Activated CD8-positive, alpha-beta T cell treated with anti-CD3 and anti-CD28 coated beads, Interleukin-2, amount 10 ng/mL, durations not matched to agents 7 days and 5 days (primary cell): ENCODE measurements at regions not wholly inside any gene's neighbourhood (a gene's known extent, or its start where the extent isn't known, plus 50 kb on each side); places are given as distances from the start of the nearest gene placed in this dataset.

Source experiments
- ATAC-seq: fragments of 150-1000 bp; cut with Tn5 transposase; one replicate; pipeline ENCODE4 v1.10.0; 2021; ENCODE audit warnings: moderate library complexity
- CTCF ChIA-PET: fragments of 350-600 bp; sonication (Branson Sonifier 250); formaldehyde crosslinking; loops from one replicate; lab custom pipeline; 2021; ENCODE audit warnings: antibody characterized with exemption; lab: Charles Lee
- POLR2A ChIA-PET: fragments of 350-600 bp; sonication (Branson Sonifier 250); formaldehyde crosslinking; loops from one replicate; lab custom pipeline; 2021; ENCODE audit warnings: antibody characterized with exemption; lab: Charles Lee
- DNase-seq: peaks from one replicate; pipeline ENCODE4 v3.0.0-alpha.2; 2020
- H3K27ac Mint-ChIP-seq: one replicate; pipeline ENCODE4 v1.8.0; 2021; ENCODE audit warnings: mild to moderate bottlenecking, mixed read lengths
- H3K27me3 Mint-ChIP-seq: one replicate; pipeline ENCODE4 v1.8.0; 2021; ENCODE audit warnings: low read depth, mixed read lengths
- H3K36me3 Mint-ChIP-seq: one replicate; pipeline ENCODE4 v1.8.0; 2021; ENCODE audit warnings: low read depth, mixed read lengths
- H3K4me1 Mint-ChIP-seq: one replicate; pipeline ENCODE4 v1.8.0; 2021; ENCODE audit warnings: low read depth, mixed read lengths
- H3K4me3 Mint-ChIP-seq: one replicate; pipeline ENCODE4 v1.8.0; 2021; ENCODE audit warnings: mild to moderate bottlenecking, mixed read lengths
- H3K9me3 Mint-ChIP-seq: one replicate; pipeline ENCODE4 v1.8.0; 2022; ENCODE audit warnings: mixed read lengths; ENCODE audit not compliant: insufficient read depth

- DNase-seq (no peak), ATAC-seq (no peak)
- no peaks in the 10 kb centered on the region for H3K27me3 Mint-ChIP-seq
- no peak overlapping the region for H3K27ac Mint-ChIP-seq
- H3K4me3 Mint-ChIP-seq, result no peak overlapping the region
- H3K4me1 Mint-ChIP-seq, result no peaks in the 10 kb centered on the region
- no peaks in the 10 kb centered on the region for H3K9me3 Mint-ChIP-seq
- no peaks in the 10 kb centered on the region for H3K36me3 Mint-ChIP-seq
- ChIA-PET CTCF (no interaction called here), POLR2A (no interaction called here)
Measured at GRCh38 chr2:49459314-49459993, 305.1 kb upstream of the FSHR start.

GRCh38 chr2:49444005-49444404 is 289.7 kb upstream of the FSHR start:
- DNase-seq (no peak), ATAC-seq (no peak)
- Mint-ChIP-seq H3K36me3 (no peaks in the 10 kb centered on the region), H3K27me3 (no peaks in the 10 kb centered on the region), H3K4me1 (no peaks in the 10 kb centered on the region), H3K27ac (no peak overlapping the region), H3K4me3 (no peak overlapping the region), H3K9me3 (no peaks in the 10 kb centered on the region)
- ChIA-PET CTCF (no interaction called here), POLR2A (no interaction called here)

- H3K36me3 Mint-ChIP-seq, result no peaks in the 10 kb centered on the region
- H3K27me3 Mint-ChIP-seq, result no peaks in the 10 kb centered on the region
- H3K9me3 Mint-ChIP-seq, result no peaks in the 10 kb centered on the region
- no peaks in the 10 kb centered on the region for H3K4me1 Mint-ChIP-seq
- H3K27ac Mint-ChIP-seq, result no peak overlapping the region
- ATAC-seq (no peak), DNase-seq (no peak)
- no peak overlapping the region for H3K4me3 Mint-ChIP-seq
- CTCF ChIA-PET, result no interaction called here
- POLR2A ChIA-PET, result no interaction called here
Measured at GRCh38 chr2:49426996-49427395, 272.7 kb upstream of the FSHR start.

- H3K36me3 Mint-ChIP-seq, result no peaks in the 10 kb centered on the region
Measured at GRCh38 chr2:49416252-49416651, 261.9 kb upstream of the FSHR start.

GRCh38 chr2:49404108-49404507 is 249.8 kb upstream of the FSHR start:
- Mint-ChIP-seq H3K36me3 (no peaks in the 10 kb centered on the region), H3K9me3 (peaks cover 5% of the 10 kb centered on the region), H3K4me1 (no peaks in the 10 kb centered on the region), H3K27me3 (no peaks in the 10 kb centered on the region), H3K4me3 (no peak overlapping the region), H3K27ac (no peak overlapping the region)
- ChIA-PET POLR2A (no interaction called here), CTCF (no interaction called here)
- no peak for DNase-seq
- no peak for ATAC-seq

More at GRCh38 chr2:49416252-49416651, 261.9 kb upstream of the FSHR start:
- ChIA-PET CTCF (no interaction called here), POLR2A (no interaction called here)
- ATAC-seq (no peak), DNase-seq (no peak)
- Mint-ChIP-seq H3K9me3 (peaks cover 3% of the 10 kb centered on the region), H3K27ac (no peak overlapping the region), H3K27me3 (no peaks in the 10 kb centered on the region), H3K4me1 (no peaks in the 10 kb centered on the region), H3K4me3 (no peak overlapping the region)

- no peak for DNase-seq
- Mint-ChIP-seq H3K27me3 (no peaks in the 10 kb centered on the region), H3K9me3 (peaks cover 5% of the 10 kb centered on the region), H3K4me1 (no peaks in the 10 kb centered on the region), H3K36me3 (no peaks in the 10 kb centered on the region), H3K4me3 (no peak overlapping the region), H3K27ac (no peak overlapping the region)
- ATAC-seq, result no peak
- ChIA-PET POLR2A (no interaction called here), CTCF (no interaction called here)
Measured at GRCh38 chr2:49403637-49404036, 249.3 kb upstream of the FSHR start.

GRCh38 chr2:49379406-49379805 is 225.1 kb upstream of the FSHR start:
- H3K9me3 Mint-ChIP-seq, result peaks cover 10% of the 10 kb centered on the region
- H3K36me3 Mint-ChIP-seq, result no peaks in the 10 kb centered on the region
- POLR2A ChIA-PET, result no interaction called here
- H3K4me1 Mint-ChIP-seq, result no peaks in the 10 kb centered on the region
- ATAC-seq (no peak), DNase-seq (no peak)
- CTCF ChIA-PET, result no interaction called here
- no peaks in the 10 kb centered on the region for H3K27me3 Mint-ChIP-seq
- H3K4me3 Mint-ChIP-seq, result no peak overlapping the region
- no peak overlapping the region for H3K27ac Mint-ChIP-seq

- no peaks in the 10 kb centered on the region for H3K27me3 Mint-ChIP-seq
- H3K4me3 Mint-ChIP-seq, result no peak overlapping the region
- CTCF ChIA-PET, result no interaction called here
- DNase-seq (no peak), ATAC-seq (no peak)
- H3K27ac Mint-ChIP-seq, result no peak overlapping the region
- H3K9me3 Mint-ChIP-seq, result peaks cover 9% of the 10 kb centered on the region
- H3K36me3 Mint-ChIP-seq, result no peaks in the 10 kb centered on the region
- POLR2A ChIA-PET, result no interaction called here
- no peaks in the 10 kb centered on the region for H3K4me1 Mint-ChIP-seq
Measured at GRCh38 chr2:49371128-49371701, 216.9 kb upstream of the FSHR start.

- DNase-seq, result no peak
- ChIA-PET POLR2A (no interaction called here), CTCF (no interaction called here)
- H3K27ac Mint-ChIP-seq, result no peak overlapping the region
- ATAC-seq, result no peak
- no peaks in the 10 kb centered on the region for H3K36me3 Mint-ChIP-seq
- H3K27me3 Mint-ChIP-seq, result no peaks in the 10 kb centered on the region
- H3K4me1 Mint-ChIP-seq, result no peaks in the 10 kb centered on the region
- peaks cover 9% of the 10 kb centered on the region for H3K9me3 Mint-ChIP-seq
- H3K4me3 Mint-ChIP-seq, result no peak overlapping the region
Measured at GRCh38 chr2:49369650-49370049, 215.3 kb upstream of the FSHR start.

- CTCF ChIA-PET, result no interaction called here
- no peak overlapping the region for H3K4me3 Mint-ChIP-seq
- POLR2A ChIA-PET, result no interaction called here
- no peaks in the 10 kb centered on the region for H3K27me3 Mint-ChIP-seq
- H3K9me3 Mint-ChIP-seq, result peaks cover 9% of the 10 kb centered on the region
- no peaks in the 10 kb centered on the region for H3K36me3 Mint-ChIP-seq
- no peaks in the 10 kb centered on the region for H3K4me1 Mint-ChIP-seq
- H3K27ac Mint-ChIP-seq, result no peak overlapping the region
- DNase-seq (no peak), ATAC-seq (no peak)
Measured at GRCh38 chr2:49369101-49369500, 214.8 kb upstream of the FSHR start.

- ATAC-seq (no peak), DNase-seq (no peak)
- Mint-ChIP-seq H3K9me3 (peaks cover 9% of the 10 kb centered on the region), H3K4me3 (no peak overlapping the region), H3K36me3 (no peaks in the 10 kb centered on the region), H3K27me3 (no peaks in the 10 kb centered on the region), H3K4me1 (no peaks in the 10 kb centered on the region), H3K27ac (no peak overlapping the region)
- ChIA-PET POLR2A (no interaction called here), CTCF (no interaction called here)
Measured at GRCh38 chr2:49367003-49367402, 212.7 kb upstream of the FSHR start.

GRCh38 chr2:49360407-49360767 is 206.1 kb upstream of the FSHR start:
- Mint-ChIP-seq H3K4me3 (no peak overlapping the region), H3K4me1 (no peaks in the 10 kb centered on the region), H3K9me3 (no peaks in the 10 kb centered on the region), H3K27me3 (no peaks in the 10 kb centered on the region), H3K27ac (no peak overlapping the region), H3K36me3 (no peaks in the 10 kb centered on the region)
- POLR2A ChIA-PET, result no interaction called here
- DNase-seq, result no peak
- ATAC-seq, result no peak
- CTCF ChIA-PET, result no interaction called here
